IPS-NIHi7 (cell line): ENCODE measurements at regions not wholly inside any gene's neighbourhood (a gene's known extent, or its start where the extent isn't known, plus 50 kb on each side); places are given as distances from the start of the nearest gene placed in this dataset.

ENCODE experiments used
- DNase-seq: peaks from one replicate; pipeline ENCODE4 v3.0.0; 2012; ENCODE audit warnings: mixed read lengths; ENCODE audit errors: extremely low spot score

GRCh38 chr18:22073411-22073810, 96.0 kb upstream of the GATA6 start:
- no peak for DNase-seq

GRCh38 chr18:22074282-22075070, 94.9 kb upstream of the GATA6 start:
- DNase-seq: no peak

GRCh38 chr18:22080035-22080434, 89.4 kb upstream of the GATA6 start:
- DNase-seq: no peak

GRCh38 chr18:22082408-22082807, 87.0 kb upstream of the GATA6 start:
- DNase-seq: no peak

GRCh38 chr18:22084547-22084946, 84.8 kb upstream of the GATA6 start:
- peak; percentile 30 for DNase-seq

GRCh38 chr18:22086973-22087372, 82.4 kb upstream of the GATA6 start:
- DNase-seq: no peak

GRCh38 chr18:22088029-22088428, 81.4 kb upstream of the GATA6 start:
- no peak for DNase-seq

GRCh38 chr18:22088996-22089640, 80.3 kb upstream of the GATA6 start:
- DNase-seq: no peak

- no peak for DNase-seq
Observed at GRCh38 chr18:22091341-22091740, 78.0 kb upstream of the GATA6 start.

GRCh38 chr18:22093731-22094357, 75.5 kb upstream of the GATA6 start:
- DNase-seq: no peak

GRCh38 chr18:22094358-22094734, 75.0 kb upstream of the GATA6 start:
- no peak for DNase-seq

- DNase-seq: no peak
Observed at GRCh38 chr18:22098563-22098989, 70.8 kb upstream of the GATA6 start.

GRCh38 chr18:22099925-22100324, 69.5 kb upstream of the GATA6 start:
- DNase-seq: no peak

GRCh38 chr18:22101731-22102130, 67.7 kb upstream of the GATA6 start:
- DNase-seq: no peak

- no peak for DNase-seq
Observed at GRCh38 chr18:22102953-22103646, 66.3 kb upstream of the GATA6 start.

- DNase-seq: no peak
Observed at GRCh38 chr18:22103647-22104031, 65.8 kb upstream of the GATA6 start.

- no peak for DNase-seq
Observed at GRCh38 chr18:22106536-22107292, 62.7 kb upstream of the GATA6 start.

GRCh38 chr18:22108674-22109073, 60.7 kb upstream of the GATA6 start:
- DNase-seq: peak; percentile 61

GRCh38 chr18:22109535-22109934, 59.9 kb upstream of the GATA6 start:
- no peak for DNase-seq

- DNase-seq: peak; percentile 34
Observed at GRCh38 chr18:22110461-22110924, 58.9 kb upstream of the GATA6 start.

- no peak for DNase-seq
Observed at GRCh38 chr18:22112215-22112614, 57.2 kb upstream of the GATA6 start.
